Neutrophil (primary cell): ENCODE measurements at regions not wholly inside any gene's neighbourhood (a gene's known extent, or its start where the extent isn't known, plus 50 kb on each side); places are given as distances from the start of the nearest gene placed in this dataset.

Experiments
- H3K27ac ChIP-seq: fragments of 200-600 bp; sonication (generic); 2 replicates; pipeline ENCODE4 v1.5.1; 2016; ENCODE audit warnings: mild to moderate bottlenecking, moderate library complexity
- H3K27me3 ChIP-seq: fragments of 200-600 bp; sonication (generic); 2 replicates; pipeline ENCODE4 v1.6.0; 2016; ENCODE audit warnings: mild to moderate bottlenecking
- H3K36me3 ChIP-seq: fragments of 200-600 bp; sonication (generic); 2 replicates; pipeline ENCODE4 v1.5.1; 2017
- H3K4me1 ChIP-seq, 2 experiments: fragments of 200-600 bp in 1 of 2; sonication (generic) in 1 of 2; 1 replicate in 1 of 2; 2 replicates in 1 of 2; pipeline versions ENCODE4 v1.5.1 to v1.6.1; 2013 to 2016; ENCODE audit warnings: low read depth in 1 of 2, low read length in 1 of 2, mild to moderate bottlenecking in 1 of 2, moderate library complexity in 1 of 2; ENCODE audit not compliant: control insufficient read depth in 1 of 2, insufficient read depth in 1 of 2
- H3K4me3 ChIP-seq, 2 experiments: fragments of 200-600 bp in 1 of 2; sonication (generic) in 1 of 2; 1 replicate in 1 of 2; 2 replicates in 1 of 2; pipeline ENCODE4 v1.5.1; 2013 to 2016; ENCODE audit warnings: low read depth in 1 of 2, low read length in 1 of 2, mild to moderate bottlenecking in 1 of 2, moderate library complexity in 1 of 2
- H3K9me3 ChIP-seq: fragments of 200-600 bp; sonication (generic); 2 replicates; pipeline ENCODE4 v1.5.1; 2016
- TF ChIP-seq, protein P1 (sequence below): fragments of 200-600 bp; sonication (generic); IDR thresholded peaks from 2 replicates; pipeline ENCODE4 v1.5.1; 2016; ENCODE audit warnings: antibody characterized with exemption

DNA sequence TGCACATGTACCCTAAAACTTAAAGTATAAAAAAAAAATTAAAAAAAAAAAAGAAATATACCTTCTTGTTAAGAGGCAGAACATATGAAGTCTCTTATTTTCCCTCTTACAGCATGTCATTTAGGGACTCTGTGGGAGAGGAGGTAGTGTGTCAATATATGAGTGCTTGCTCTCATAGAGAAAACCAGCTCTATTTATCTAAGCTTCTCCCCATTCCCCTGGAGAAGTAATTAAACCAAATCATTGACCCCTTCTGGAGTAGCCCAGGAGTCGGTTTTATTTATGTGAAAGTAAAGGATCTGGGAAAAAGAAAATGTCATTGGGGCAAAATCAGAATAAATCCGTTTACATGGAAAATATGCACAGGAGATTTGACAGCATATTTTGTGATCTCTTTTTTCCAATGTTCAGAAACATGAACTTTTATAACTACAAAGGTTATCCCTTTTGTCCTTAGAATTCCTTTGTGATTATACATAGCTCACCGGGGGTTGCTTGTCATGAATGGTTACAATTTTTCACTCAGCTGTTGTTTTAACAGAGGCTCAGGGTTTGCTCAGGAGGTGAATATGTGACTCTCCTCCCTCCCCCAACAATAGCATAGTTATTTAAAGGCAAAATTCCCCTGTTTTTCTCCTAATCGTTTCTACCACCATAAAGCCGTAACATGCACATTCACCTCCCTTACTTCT, 114.5 kb upstream of the C1orf21 start:
- Histone ChIP-seq H3K4me1 (no peaks in the 10 kb centered on the region), H3K36me3 (no peaks in the 10 kb centered on the region), H3K9me3 (no peaks in the 10 kb centered on the region), H3K4me3 (no peak overlapping the region), H3K27me3 (no peaks in the 10 kb centered on the region), H3K27ac (no peak overlapping the region)
- TF ChIP-seq, protein P1, sequence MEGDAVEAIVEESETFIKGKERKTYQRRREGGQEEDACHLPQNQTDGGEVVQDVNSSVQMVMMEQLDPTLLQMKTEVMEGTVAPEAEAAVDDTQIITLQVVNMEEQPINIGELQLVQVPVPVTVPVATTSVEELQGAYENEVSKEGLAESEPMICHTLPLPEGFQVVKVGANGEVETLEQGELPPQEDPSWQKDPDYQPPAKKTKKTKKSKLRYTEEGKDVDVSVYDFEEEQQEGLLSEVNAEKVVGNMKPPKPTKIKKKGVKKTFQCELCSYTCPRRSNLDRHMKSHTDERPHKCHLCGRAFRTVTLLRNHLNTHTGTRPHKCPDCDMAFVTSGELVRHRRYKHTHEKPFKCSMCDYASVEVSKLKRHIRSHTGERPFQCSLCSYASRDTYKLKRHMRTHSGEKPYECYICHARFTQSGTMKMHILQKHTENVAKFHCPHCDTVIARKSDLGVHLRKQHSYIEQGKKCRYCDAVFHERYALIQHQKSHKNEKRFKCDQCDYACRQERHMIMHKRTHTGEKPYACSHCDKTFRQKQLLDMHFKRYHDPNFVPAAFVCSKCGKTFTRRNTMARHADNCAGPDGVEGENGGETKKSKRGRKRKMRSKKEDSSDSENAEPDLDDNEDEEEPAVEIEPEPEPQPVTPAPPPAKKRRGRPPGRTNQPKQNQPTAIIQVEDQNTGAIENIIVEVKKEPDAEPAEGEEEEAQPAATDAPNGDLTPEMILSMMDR: no peak

DNA sequence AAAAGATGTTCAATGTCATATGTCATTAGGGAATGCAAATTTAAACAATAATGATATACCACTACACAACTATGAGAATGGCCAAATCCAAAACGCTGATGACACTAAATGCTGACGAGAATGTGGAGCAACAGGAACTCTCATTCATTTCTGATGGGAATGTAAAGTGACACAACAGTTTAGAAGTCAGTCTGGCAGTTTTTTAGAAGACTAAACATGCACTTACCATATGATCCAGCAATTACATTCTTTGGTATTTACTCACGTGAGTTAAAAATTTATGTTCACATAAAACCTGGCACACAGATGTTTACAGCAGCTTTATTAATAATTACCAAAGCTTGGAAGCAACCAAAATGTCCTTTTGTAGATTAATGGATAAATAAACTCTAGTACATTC, 110.4 kb upstream of the C1orf21 start:
- no peaks in the 10 kb centered on the region for H3K36me3 ChIP-seq
- H3K4me3 ChIP-seq: no peak overlapping the region
- H3K4me1 ChIP-seq: no peaks in the 10 kb centered on the region

DNA sequence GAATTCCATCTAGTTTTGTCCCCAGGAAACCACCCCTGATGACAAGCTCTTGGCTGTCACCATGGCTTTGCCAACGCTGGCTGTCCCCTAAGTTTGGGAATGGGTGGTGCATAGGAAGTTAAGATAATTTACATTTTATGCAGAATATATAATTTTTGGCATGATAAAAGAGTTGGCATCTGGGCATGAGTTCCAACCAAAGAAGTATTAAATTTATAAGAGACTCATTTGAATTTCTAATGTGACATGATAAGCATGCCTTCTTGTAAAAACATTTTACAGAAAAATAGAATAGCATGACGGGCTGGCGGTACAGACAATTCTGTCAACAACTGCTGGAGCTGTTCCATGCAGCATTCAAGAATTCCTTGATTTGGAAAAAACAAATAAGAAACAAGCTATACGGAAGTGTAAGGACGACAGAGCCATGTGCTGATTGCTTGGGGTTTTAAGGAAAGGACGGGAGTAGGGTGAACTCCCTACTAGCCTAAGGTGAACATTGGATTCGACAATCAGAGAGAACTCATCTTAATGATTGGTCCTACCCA, 106.8 kb upstream of the C1orf21 start:
- H3K27me3 ChIP-seq: no peaks in the 10 kb centered on the region
- H3K4me1 ChIP-seq: no peaks in the 10 kb centered on the region
- no peaks in the 10 kb centered on the region for H3K9me3 ChIP-seq
- TF ChIP-seq, protein P1: no peak
- no peak overlapping the region for H3K4me3 ChIP-seq
- H3K27ac ChIP-seq: no peak overlapping the region
- H3K36me3 ChIP-seq: no peaks in the 10 kb centered on the region

More for the DNA sequence above, 110.4 kb upstream of the C1orf21 start:
- no peaks in the 10 kb centered on the region for H3K27me3 ChIP-seq
- no peaks in the 10 kb centered on the region for H3K9me3 ChIP-seq
- TF ChIP-seq, protein P1: no peak
- no peak overlapping the region for H3K27ac ChIP-seq

DNA sequence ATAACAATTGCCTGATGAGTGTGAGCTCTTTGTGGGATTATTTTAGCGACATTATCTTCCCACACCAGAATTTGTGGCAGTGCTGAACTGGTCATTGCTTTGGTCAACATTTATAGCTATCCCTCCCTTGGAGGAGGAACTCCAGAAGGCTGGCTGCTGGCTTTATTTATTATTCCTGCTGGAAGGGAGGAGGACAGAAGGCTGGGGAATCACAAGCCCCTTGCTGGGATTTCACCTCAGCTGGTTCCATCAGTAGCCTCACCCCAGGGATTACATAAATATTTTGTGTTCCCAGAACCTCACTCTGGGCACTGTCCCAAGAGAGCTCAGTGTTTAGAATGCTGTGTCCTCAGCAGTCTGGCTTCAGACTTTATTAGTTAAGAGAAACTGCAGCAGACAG, 102.8 kb upstream of the C1orf21 start:
- Histone ChIP-seq H3K27ac (no peak overlapping the region), H3K36me3 (no peaks in the 10 kb centered on the region), H3K4me3 (no peak overlapping the region), H3K27me3 (no peaks in the 10 kb centered on the region), H3K9me3 (no peaks in the 10 kb centered on the region), H3K4me1 (no peaks in the 10 kb centered on the region)
- TF ChIP-seq, protein P1: no peak

DNA sequence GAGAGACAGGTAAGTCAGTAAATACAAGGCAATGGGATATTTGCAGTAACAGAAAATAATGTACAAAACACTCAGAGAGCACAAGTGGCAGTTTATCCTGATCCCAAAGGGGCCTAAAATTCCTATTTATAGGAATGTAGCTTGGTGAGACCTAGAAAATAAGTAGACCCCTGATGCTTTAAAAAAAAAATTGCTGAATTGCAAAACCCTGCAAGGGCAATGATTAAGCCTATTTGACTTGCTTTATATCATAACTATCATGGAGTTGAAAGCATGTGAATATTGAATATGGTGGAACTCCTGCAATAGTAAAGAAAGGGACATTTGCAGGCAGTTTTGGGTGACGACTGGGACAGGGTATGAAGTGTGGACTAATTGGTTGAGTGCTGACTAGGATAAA, 101.9 kb upstream of the C1orf21 start:
- Histone ChIP-seq H3K36me3 (no peaks in the 10 kb centered on the region), H3K27me3 (no peaks in the 10 kb centered on the region), H3K4me1 (no peaks in the 10 kb centered on the region), H3K9me3 (peaks cover under 1% of the 10 kb centered on the region), H3K27ac (no peak overlapping the region), H3K4me3 (no peak overlapping the region)
- TF ChIP-seq, protein P1: no peak
